ENCODE measurements at regions not wholly inside any gene's neighbourhood (a gene's known extent, or its start where the extent isn't known, plus 50 kb on each side); places are given as distances from the start of the nearest gene placed in this dataset.

DNA sequence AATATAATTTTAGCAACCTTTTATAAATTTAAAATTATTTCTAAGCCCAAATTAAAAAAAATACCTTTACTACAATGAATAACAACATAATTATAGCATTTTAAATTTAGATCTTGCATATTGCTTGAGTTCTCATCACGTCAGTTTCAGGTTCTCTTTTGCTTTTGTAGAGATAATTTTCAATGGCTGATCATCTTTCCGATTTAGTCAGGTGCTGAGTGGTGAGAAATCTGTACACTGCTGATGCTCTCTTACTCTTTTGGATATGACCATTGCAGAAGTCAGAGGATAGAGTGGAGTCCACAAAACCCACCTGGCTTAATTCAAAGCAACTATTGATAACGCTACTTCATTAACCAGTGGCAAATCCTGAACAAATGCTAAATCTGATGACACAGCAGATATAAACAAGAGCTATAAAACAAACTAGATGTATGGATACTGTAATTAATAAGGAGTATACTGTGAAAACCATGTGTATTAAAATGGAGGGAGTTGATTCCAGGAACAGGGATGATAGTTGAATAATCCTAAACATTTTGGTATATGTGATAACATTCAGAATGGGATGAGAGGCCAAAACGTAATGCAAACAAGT is 394.8 kb downstream of the CSNK1G3 start:
- intact Hi-C loops (cut with DNase I; ENCODE audit: low total_unique reads) = no loop called here
- ATAC-seq = no peak
- Histone ChIP-seq H3K27ac (no peak overlapping the region), H3K36me3 (no peaks in the 10 kb centered on the region), H3K4me1 (peaks cover 4 to 5% of the 10 kb centered on the region in 2 donors), H3K4me3 (no peak overlapping the region), H3K9me3 (no peaks in the 10 kb centered on the region), H3K27me3 (no peaks in the 10 kb centered on the region)
- DNase-seq = no peak
- in situ Hi-C loops (cut with MboI; ENCODE audit: low sequenced_read_pairs in 4 of 4) = no loop called here
- no peak for TF ChIP-seq POLR2A (IDR thresholded peaks at IDR 0.05)
- TF ChIP-seq, protein P1, sequence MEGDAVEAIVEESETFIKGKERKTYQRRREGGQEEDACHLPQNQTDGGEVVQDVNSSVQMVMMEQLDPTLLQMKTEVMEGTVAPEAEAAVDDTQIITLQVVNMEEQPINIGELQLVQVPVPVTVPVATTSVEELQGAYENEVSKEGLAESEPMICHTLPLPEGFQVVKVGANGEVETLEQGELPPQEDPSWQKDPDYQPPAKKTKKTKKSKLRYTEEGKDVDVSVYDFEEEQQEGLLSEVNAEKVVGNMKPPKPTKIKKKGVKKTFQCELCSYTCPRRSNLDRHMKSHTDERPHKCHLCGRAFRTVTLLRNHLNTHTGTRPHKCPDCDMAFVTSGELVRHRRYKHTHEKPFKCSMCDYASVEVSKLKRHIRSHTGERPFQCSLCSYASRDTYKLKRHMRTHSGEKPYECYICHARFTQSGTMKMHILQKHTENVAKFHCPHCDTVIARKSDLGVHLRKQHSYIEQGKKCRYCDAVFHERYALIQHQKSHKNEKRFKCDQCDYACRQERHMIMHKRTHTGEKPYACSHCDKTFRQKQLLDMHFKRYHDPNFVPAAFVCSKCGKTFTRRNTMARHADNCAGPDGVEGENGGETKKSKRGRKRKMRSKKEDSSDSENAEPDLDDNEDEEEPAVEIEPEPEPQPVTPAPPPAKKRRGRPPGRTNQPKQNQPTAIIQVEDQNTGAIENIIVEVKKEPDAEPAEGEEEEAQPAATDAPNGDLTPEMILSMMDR (IDR thresholded peaks at IDR 0.05 in 4 of 5, conservative IDR thresholded peaks at IDR 0.05 in 1 of 5) = no peak

DNA sequence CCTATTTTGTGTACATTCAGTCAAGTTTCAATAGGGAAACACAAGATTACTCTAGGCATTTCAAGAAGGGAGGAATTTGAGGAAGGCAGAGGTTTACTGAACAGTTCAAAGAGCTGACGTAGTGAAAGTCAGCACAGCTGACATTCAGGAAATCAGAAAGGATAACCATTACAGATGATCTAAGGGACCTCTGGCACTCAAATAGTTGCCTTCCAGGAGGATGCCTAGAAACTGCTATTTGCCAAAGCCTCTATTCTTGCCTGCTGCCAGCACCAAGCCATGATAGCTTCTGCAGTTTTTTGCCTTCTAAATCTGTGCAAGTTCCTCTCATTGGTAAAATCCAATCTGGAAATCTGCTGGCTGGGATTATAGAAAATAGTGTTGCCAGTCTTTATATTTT is 373.1 kb downstream of the CSNK1G3 start:
- TF ChIP-seq, protein P1 (IDR thresholded peaks at IDR 0.05 in 4 of 5, conservative IDR thresholded peaks at IDR 0.05 in 1 of 5) = no peak
- Histone ChIP-seq H3K4me3 (no peak overlapping the region), H3K9me3 (no peaks in the 10 kb centered on the region), H3K4me1 (peaks cover 14 to 16% of the 10 kb centered on the region in 2 donors), H3K36me3 (no peaks in the 10 kb centered on the region), H3K27ac (no peak overlapping the region), H3K27me3 (no peaks in the 10 kb centered on the region)
- ATAC-seq (no peak), DNase-seq (no peak)
- intact Hi-C loops (cut with DNase I; ENCODE audit: low total_unique reads) = no loop called here
- in situ Hi-C loops (cut with MboI; ENCODE audit: low sequenced_read_pairs in 4 of 4) = no loop called here

DNA sequence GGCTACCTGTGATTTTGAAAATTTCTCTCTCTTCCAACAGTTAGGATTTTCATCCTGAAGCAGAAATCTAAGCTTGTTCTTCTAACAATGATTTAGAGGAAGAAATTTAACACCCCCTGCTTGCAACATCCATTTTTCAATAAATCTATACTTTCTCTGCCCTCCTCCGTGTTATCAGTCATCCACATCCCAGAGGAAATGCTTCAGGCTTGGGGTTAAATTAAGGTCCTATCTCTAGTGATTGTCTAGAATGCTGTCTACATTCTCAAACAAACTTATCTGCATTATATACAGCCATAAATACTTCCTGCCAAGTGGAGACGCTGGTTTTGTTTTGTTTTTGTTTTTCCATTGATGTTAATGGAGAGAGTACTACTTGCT is 371.0 kb downstream of the CSNK1G3 start:
- H3K4me1 ChIP-seq = peaks cover 14 to 16% of the 10 kb centered on the region in 2 donors
- no peaks in the 10 kb centered on the region for H3K27me3 ChIP-seq
- intact Hi-C loops (cut with DNase I; ENCODE audit: low total_unique reads) (no loop called here), in situ Hi-C loops (cut with MboI; ENCODE audit: low sequenced_read_pairs in 4 of 4) (no loop called here)
- H3K27ac ChIP-seq = no peak overlapping the region
- no peaks in the 10 kb centered on the region for H3K36me3 ChIP-seq
- no peak for DNase-seq
- ATAC-seq = no peak
- no peaks in the 10 kb centered on the region for H3K9me3 ChIP-seq
- TF ChIP-seq, protein P1 (IDR thresholded peaks at IDR 0.05 in 4 of 5, conservative IDR thresholded peaks at IDR 0.05 in 1 of 5) = no peak
- no peak for TF ChIP-seq POLR2A (IDR thresholded peaks at IDR 0.05)
- H3K4me3 ChIP-seq = peak overlapping the region in 1 of 4 donors; percentile 1

DNA sequence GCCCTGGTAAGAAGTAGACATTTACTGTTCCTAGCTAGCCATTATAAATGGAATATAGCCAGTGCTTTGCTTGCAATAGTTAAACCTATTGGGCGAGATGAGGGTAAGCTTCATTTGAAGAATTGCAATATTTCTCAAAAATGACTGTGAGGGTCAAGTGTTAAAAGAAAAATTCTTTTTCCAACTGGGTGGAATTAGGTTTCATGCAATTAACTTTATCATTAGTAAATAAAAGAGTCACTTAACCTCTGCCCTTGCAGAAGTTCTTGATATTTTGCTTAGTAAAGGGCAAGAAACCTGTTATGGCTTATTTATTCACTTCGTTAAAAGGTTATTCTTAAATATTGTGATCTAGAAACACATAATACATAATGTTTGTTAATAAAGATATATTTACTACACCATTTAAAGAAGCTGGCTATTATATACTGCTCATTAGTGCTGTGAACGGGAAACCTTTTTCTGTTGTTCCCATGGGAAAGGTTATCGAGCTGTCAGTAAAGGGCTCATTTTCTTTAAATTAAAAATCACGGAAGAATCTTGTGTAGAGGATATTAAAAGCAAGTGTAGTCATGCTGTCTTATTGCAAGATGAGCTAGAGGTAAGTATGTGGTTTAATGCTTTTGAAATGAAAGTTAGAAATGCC is 370.5 kb downstream of the CSNK1G3 start:
- Histone ChIP-seq H3K9me3 (no peaks in the 10 kb centered on the region), H3K4me3 (peak overlapping the region in 2 of 4 donors; percentile 1 to 21), H3K36me3 (no peaks in the 10 kb centered on the region), H3K27me3 (no peaks in the 10 kb centered on the region), H3K4me1 (peaks cover 14 to 16% of the 10 kb centered on the region in 2 donors), H3K27ac (no peak overlapping the region)
- ATAC-seq (no peak), DNase-seq (no peak)
- TF ChIP-seq, protein P1 (IDR thresholded peaks at IDR 0.05 in 4 of 5, conservative IDR thresholded peaks at IDR 0.05 in 1 of 5) = no peak
- TF ChIP-seq POLR2A (IDR thresholded peaks at IDR 0.05) = no peak
- intact Hi-C loops (cut with DNase I; ENCODE audit: low total_unique reads) (no loop called here), in situ Hi-C loops (cut with MboI; ENCODE audit: low sequenced_read_pairs in 4 of 4) (no loop called here)

Data from gastrocnemius medialis (tissue), 4 donors.